Common myeloid progenitor, CD34-positive (primary cell): ENCODE measurements at regions not wholly inside any gene's neighbourhood (a gene's known extent, or its start where the extent isn't known, plus 50 kb on each side); places are given as distances from the start of the nearest gene placed in this dataset.

Experiments used
- CTCF ChIA-PET: fragments of 350-600 bp; sonication (Branson Sonifier 250); formaldehyde crosslinking; loops from one replicate; lab custom pipeline; 2021; ENCODE audit warnings: antibody characterized with exemption; lab: Charles Lee
- POLR2A ChIA-PET: fragments of 350-600 bp; sonication (Branson Sonifier 250); formaldehyde crosslinking; loops from one replicate; lab custom pipeline; 2021; ENCODE audit warnings: antibody characterized with exemption; lab: Charles Lee
- DNase-seq, 3 donors: peaks; one replicate each; pipeline versions ENCODE4 v3.0.0 to v3.0.0-alpha.2; 2013
- H3K27ac ChIP-seq, 2 experiments: 1 replicate in 1 of 2; 2 replicates in 1 of 2; pipeline ENCODE4 v1.7.0; 2013; ENCODE audit warnings: inconsistent platforms in 2 of 2, low read length in 2 of 2, mild to moderate bottlenecking in 2 of 2, low read depth in 1 of 2, moderate library complexity in 1 of 2; ENCODE audit not compliant: severe bottlenecking in 2 of 2, insufficient read depth in 1 of 2, poor library complexity in 1 of 2
- H3K27me3 ChIP-seq, 5 experiments: replicated peaks in 2 of 5; 1 replicate in 3 of 5; 2 replicates in 2 of 5; pipeline versions ENCODE4 v1.6.1 to v1.7.0; 2013; ENCODE audit warnings: low read length in 4 of 5, mild to moderate bottlenecking in 2 of 5, moderate library complexity in 2 of 5, inconsistent platforms in 1 of 5; ENCODE audit not compliant: insufficient read depth in 5 of 5, control insufficient read depth in 4 of 5
- H3K36me3 ChIP-seq, 4 experiments: 1 replicate in 2 of 4; 2 replicates in 2 of 4; pipeline versions ENCODE4 v1.6.1 to v1.7.0; 2013; ENCODE audit warnings: low read length in 3 of 4, control low read depth in 1 of 4, mild to moderate bottlenecking in 1 of 4; ENCODE audit not compliant: control insufficient read depth in 4 of 4, insufficient read depth in 4 of 4
- H3K4me1 ChIP-seq, 4 experiments: 1 replicate in 3 of 4; 2 replicates in 1 of 4; pipeline versions ENCODE4 v1.6.1 to v1.7.1; 2013; ENCODE audit warnings: low read length in 3 of 4, mild to moderate bottlenecking in 3 of 4, control low read depth in 1 of 4, inconsistent platforms in 1 of 4, moderate library complexity in 1 of 4; ENCODE audit not compliant: control insufficient read depth in 4 of 4, insufficient read depth in 4 of 4; ENCODE audit errors: control extremely low read depth in 1 of 4
- H3K4me3 ChIP-seq, 7 experiments: 1 replicate in 4 of 7; 2 replicates in 3 of 7; pipeline versions ENCODE4 v1.5.1 to v1.7.0; 2013; ENCODE audit warnings: mild to moderate bottlenecking in 7 of 7, low read length in 6 of 7, moderate library complexity in 6 of 7, inconsistent platforms in 2 of 7, low read depth in 2 of 7, control low read depth in 1 of 7; ENCODE audit not compliant: insufficient read depth in 4 of 7, control insufficient read depth in 1 of 7; ENCODE audit errors: extremely low read depth in 1 of 7
- H3K9me3 ChIP-seq, 5 experiments: 1 replicate in 4 of 5; 2 replicates in 1 of 5; pipeline versions ENCODE4 v1.6.1 to v1.7.1; 2013; ENCODE audit warnings: low read length in 4 of 5, mild to moderate bottlenecking in 2 of 5, inconsistent platforms in 1 of 5, low read depth in 1 of 5, moderate library complexity in 1 of 5; ENCODE audit not compliant: control insufficient read depth in 4 of 5, insufficient read depth in 2 of 5; ENCODE audit errors: control extremely low read depth in 1 of 5
- WGBS: methylation state at CpG from one replicate; pipeline ENCODE4 v1.1.5; 2013; ENCODE audit not compliant: insufficient coverage; 5-methylcytosine and 5-hydroxymethylcytosine counted together

DNA sequence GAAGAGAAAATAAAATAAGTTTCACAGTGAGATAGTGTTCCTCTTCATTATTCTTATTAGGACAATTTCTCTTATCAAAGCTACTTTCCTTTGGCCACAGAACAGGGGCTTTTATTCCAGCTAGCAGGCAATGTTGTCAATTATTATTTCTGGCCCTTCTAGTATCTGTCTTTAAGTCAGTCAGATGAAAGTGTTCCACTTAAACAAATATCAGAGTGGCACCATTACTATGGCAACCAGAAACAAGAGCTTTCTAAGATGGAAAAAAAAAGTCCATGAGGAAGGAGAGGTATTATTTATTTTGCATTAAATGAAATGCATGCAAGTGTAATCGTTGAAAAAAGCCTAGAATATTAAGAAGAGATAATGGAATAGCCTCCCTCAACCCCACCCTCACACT, 426.4 kb downstream of the TUSC7 start:
- no peaks in the 10 kb centered on the region for H3K36me3 ChIP-seq
- H3K27me3 ChIP-seq, result no peaks in the 10 kb centered on the region
- H3K4me3 ChIP-seq, result no peak overlapping the region
- DNase-seq, result no peak
- H3K9me3 ChIP-seq, result no peaks in the 10 kb centered on the region
- no peaks in the 10 kb centered on the region for H3K4me1 ChIP-seq
- no CpG with 5 or more reads among the region's 1 CpG for WGBS
- H3K27ac ChIP-seq, result no peak overlapping the region
- ChIA-PET CTCF (no interaction called here), POLR2A (interaction anchor here (0.6 kb wide), 1 partner anchor 728 kb away, joined by 3 read pairs; no protein-coding TSS in a partner anchor)

DNA sequence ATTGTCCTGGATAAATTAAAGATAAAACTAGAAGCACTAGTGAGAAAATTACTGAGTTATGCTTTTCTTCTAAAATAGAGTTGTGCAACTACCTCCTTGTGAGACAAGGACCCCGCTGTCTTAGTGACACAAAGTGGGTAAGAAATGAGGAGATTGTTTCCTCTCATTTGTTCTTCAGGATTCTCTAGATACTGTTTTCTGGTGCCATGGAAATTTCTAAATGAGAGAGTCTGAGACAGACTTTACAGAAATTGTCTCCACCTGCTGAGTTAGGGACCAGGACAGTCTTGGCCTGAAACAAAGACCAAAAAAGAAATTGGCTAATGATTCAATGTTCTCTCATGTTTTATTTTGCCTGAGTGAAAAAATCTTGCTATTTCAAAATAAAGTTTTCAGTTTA, 427.5 kb downstream of the TUSC7 start:
- Histone ChIP-seq H3K36me3 (no peaks in the 10 kb centered on the region), H3K4me3 (no peak overlapping the region), H3K9me3 (no peaks in the 10 kb centered on the region), H3K27ac (no peak overlapping the region), H3K4me1 (no peaks in the 10 kb centered on the region), H3K27me3 (no peaks in the 10 kb centered on the region)
- WGBS, result 100% methylated on average over 1 of the region's 1 CpG
- ChIA-PET CTCF (no interaction called here), POLR2A (no interaction called here)
- DNase-seq, result no peak

GRCh38 chr3:117139681-117140080, 430.1 kb downstream of the TUSC7 start:
- 92% methylated on average over 2 of the region's 2 CpGs for WGBS
- H3K4me3 ChIP-seq, result no peak overlapping the region
- no peak overlapping the region for H3K27ac ChIP-seq
- no peaks in the 10 kb centered on the region for H3K9me3 ChIP-seq
- no peaks in the 10 kb centered on the region for H3K4me1 ChIP-seq
- POLR2A ChIA-PET, result no interaction called here
- CTCF ChIA-PET, result no interaction called here
- DNase-seq, result no peak
- H3K36me3 ChIP-seq, result no peaks in the 10 kb centered on the region
- no peaks in the 10 kb centered on the region for H3K27me3 ChIP-seq

GRCh38 chr3:117141812-117142211, 432.2 kb downstream of the TUSC7 start:
- H3K27me3 ChIP-seq, result no peaks in the 10 kb centered on the region
- DNase-seq, result no peak
- H3K4me1 ChIP-seq, result no peaks in the 10 kb centered on the region
- ChIA-PET POLR2A (no interaction called here), CTCF (no interaction called here)
- H3K27ac ChIP-seq, result no peak overlapping the region
- H3K36me3 ChIP-seq, result no peaks in the 10 kb centered on the region
- H3K9me3 ChIP-seq, result no peaks in the 10 kb centered on the region
- no peak overlapping the region for H3K4me3 ChIP-seq

DNA sequence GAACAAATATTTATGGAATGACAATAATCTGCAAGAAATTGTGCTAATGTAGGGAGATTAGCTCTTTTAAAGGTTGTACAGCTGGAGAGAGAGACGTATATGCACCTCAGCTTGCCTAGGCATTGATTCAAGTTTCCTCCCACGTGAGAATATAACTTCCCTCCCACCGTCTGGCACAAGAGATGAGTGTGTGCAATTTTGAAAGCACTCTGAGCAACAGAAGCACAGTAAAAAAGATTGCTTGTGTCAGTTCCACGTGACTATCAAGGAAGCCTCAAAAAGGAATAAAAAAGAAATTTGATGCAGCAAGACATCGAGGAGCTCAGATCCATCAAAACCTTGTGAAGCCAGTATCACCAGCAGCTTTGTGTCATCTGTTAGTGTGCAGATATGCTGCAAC, 435.3 kb downstream of the TUSC7 start:
- Histone ChIP-seq H3K27ac (no peak overlapping the region), H3K4me3 (no peak overlapping the region), H3K9me3 (no peaks in the 10 kb centered on the region), H3K36me3 (no peaks in the 10 kb centered on the region), H3K27me3 (no peaks in the 10 kb centered on the region), H3K4me1 (no peaks in the 10 kb centered on the region)
- ChIA-PET POLR2A (no interaction called here), CTCF (interaction anchor here (1.5 kb wide), 1 partner anchor 10 kb away, joined by 4 read pairs; no protein-coding TSS in a partner anchor)
- WGBS, result 55% methylated on average over 2 of the region's 5 CpGs
- DNase-seq, result peak in 1 of 3 donors; percentile 2

GRCh38 chr3:117145677-117146076, 436.1 kb downstream of the TUSC7 start:
- H3K4me1 ChIP-seq, result no peaks in the 10 kb centered on the region
- H3K4me3 ChIP-seq, result no peak overlapping the region
- no peaks in the 10 kb centered on the region for H3K27me3 ChIP-seq
- no peaks in the 10 kb centered on the region for H3K9me3 ChIP-seq
- POLR2A ChIA-PET, result no interaction called here
- no peaks in the 10 kb centered on the region for H3K36me3 ChIP-seq
- CTCF ChIA-PET, result interaction anchor here (1.5 kb wide), 1 partner anchor 11 kb away, joined by 4 read pairs; no protein-coding TSS in a partner anchor
- no CpG with 5 or more reads among the region's 2 CpGs for WGBS
- no peak for DNase-seq
- no peak overlapping the region for H3K27ac ChIP-seq

DNA sequence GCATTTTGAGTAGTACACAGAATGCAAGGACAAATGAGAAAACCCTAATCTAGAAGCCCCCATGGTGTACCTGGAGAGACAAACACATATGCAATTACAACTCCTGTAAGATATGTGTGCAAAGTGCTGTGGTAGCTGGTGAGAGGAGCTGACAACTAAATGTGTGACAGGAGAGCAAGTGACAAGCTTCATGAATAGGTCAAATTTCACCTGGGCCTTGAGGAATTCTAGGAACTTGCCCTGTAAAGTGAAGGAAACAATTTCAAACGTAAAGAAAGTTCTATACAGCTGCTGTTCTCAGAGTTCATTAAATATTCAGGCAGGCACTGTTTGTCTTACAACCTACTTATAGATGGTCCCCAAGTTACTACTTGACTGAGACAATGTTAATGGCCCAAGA, 437.0 kb downstream of the TUSC7 start:
- Histone ChIP-seq H3K4me3 (no peak overlapping the region), H3K36me3 (no peaks in the 10 kb centered on the region), H3K4me1 (no peaks in the 10 kb centered on the region), H3K27ac (no peak overlapping the region), H3K27me3 (no peaks in the 10 kb centered on the region), H3K9me3 (no peaks in the 10 kb centered on the region)
- WGBS, result 100% methylated on average over 1 of the region's 1 CpG
- CTCF ChIA-PET, result no interaction called here
- DNase-seq, result no peak
- POLR2A ChIA-PET, result no interaction called here
